GM12878 (cell line): ENCODE measurements at regions not wholly inside any gene's neighbourhood (a gene's known extent, or its start where the extent isn't known, plus 50 kb on each side); places are given as distances from the start of the nearest gene placed in this dataset.

Experiments
- ATF3 ChIP-seq: IDR thresholded peaks from 2 replicates; pipeline ENCODE4 v1.6.1; 2011; ENCODE audit warnings: low read depth, mild to moderate bottlenecking, low read length, moderate library complexity, borderline replicate concordance; ENCODE audit errors: extremely low read depth
- CTCF ChIP-seq, 3 experiments: IDR thresholded peaks in 2 of 3; conservative IDR thresholded peaks in 1 of 3; 2 replicates each; pipeline ENCODE4 v1.5.1; 2011; ENCODE audit warnings: low read depth in 3 of 3, low read length in 3 of 3, mild to moderate bottlenecking in 3 of 3, control low read depth in 2 of 3, moderate library complexity in 2 of 3, inconsistent platforms in 1 of 3, mixed read lengths in 1 of 3; ENCODE audit not compliant: control insufficient read depth in 2 of 3, insufficient read depth in 1 of 3; ENCODE audit errors: extremely low read depth in 1 of 3
- HCFC1 ChIP-seq: fragments of 150-350 bp; IDR thresholded peaks from 2 replicates; pipeline ENCODE4 v1.6.1; 2014; ENCODE audit warnings: low read length
- JUND ChIP-seq: IDR thresholded peaks from 2 replicates; pipeline ENCODE4 v1.6.1; 2012; ENCODE audit warnings: low read depth, mild to moderate bottlenecking, low read length, improper control_type of control experiment, moderate library complexity
- MAX ChIP-seq: IDR thresholded peaks from 2 replicates; pipeline ENCODE4 v1.6.1; 2012; ENCODE audit warnings: low read depth, low read length, improper control_type of control experiment
- REST ChIP-seq: IDR thresholded peaks from 2 replicates; pipeline ENCODE4 v1.6.1; 2012; ENCODE audit warnings: mild to moderate bottlenecking, low read depth, low read length

GRCh38 chr3:22208844-22209243 is 457.8 kb upstream of the ZNF385D start:
- TF ChIP-seq HCFC1 (no peak), CTCF (IDR thresholded peaks at IDR 0.05 in 2 of 3, conservative IDR thresholded peaks at IDR 0.05 in 1 of 3; ENCODE audit: control insufficient read depth in 2 of 3, extremely low read depth in 1 of 3, insufficient read depth in 1 of 3, low read depth in 3 of 3, low read length in 3 of 3) (no peak), MAX (no peak), ATF3 (no peak), REST (no peak), JUND (no peak)
